ENCODE measurements at regions not wholly inside any gene's neighbourhood (a gene's known extent, or its start where the extent isn't known, plus 50 kb on each side); places are given as distances from the start of the nearest gene placed in this dataset.

DNA sequence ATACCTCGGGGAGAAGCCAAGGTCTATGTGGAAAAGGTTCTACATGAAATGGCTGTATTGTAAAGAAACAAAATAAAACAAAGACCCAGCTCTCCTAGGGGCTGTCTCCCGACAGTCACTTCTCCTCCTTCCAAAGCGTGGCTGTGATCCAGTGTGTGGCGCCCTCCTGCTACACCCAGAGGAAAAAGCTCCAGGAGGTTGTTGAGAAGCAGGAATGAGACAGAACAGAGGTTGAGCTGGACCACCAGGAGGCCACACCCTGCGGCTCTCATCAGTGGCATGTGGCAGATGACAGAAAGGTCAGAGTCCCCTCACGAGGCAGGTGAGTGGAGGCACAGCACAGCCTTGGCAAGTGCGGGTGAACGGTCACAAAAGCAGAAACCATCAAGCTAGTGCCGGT is 236.0 kb downstream of the TBXT start:
- DNase-seq (ENCODE audit: low read depth), result no peak
- H3K4me3 ChIP-seq (ENCODE audit: low read depth, low read length), result no peak overlapping the region

DNA sequence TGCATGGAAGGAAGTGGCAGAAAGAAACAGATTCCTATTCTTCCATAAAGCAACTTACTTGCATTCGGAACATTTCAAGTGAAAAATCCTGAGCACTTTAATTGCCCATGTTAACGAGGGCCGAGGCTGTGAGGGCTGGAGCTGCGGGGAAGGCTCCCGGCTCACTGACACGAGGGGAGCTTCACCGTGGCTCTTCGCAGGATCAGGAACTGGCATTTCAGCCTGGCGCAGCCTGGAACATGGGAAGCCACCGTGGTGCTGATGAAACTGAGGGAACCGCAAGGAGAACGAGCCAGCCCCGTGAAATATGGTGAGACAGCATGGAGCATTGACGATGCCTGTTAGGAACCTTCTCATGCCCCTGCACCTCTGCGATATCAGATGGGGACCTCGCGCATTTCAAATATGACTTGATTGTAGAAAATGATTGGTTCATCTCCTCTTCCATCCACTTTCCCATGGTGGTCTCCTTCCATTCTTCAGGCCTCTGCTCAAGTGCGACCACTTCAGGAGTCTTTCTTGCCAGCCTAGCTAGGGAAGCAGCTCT is 236.9 kb downstream of the TBXT start:
- no peak overlapping the region for H3K4me3 ChIP-seq (ENCODE audit: low read depth, low read length)
- DNase-seq (ENCODE audit: low read depth), result no peak

DNA sequence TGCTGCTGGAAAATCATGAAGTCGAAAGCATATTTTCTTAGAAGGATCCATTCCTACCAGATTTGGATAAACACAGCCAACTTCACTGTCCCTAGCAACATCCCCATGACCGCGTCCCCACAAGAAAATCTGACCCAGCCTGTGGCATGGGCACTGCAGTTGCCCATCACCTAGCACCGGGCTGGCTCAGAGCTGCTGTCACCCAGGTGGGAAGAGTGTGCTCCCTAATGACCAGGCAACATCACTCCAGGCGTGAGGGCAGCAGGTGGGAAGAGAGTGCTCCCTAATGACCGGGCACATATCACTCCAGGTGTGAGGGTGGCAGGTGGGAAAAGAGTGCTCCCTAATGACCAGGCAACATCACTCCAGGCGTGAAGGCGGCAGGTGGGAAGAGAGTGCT is 238.0 kb downstream of the TBXT start:
- no peak for DNase-seq (ENCODE audit: low read depth)

DNA sequence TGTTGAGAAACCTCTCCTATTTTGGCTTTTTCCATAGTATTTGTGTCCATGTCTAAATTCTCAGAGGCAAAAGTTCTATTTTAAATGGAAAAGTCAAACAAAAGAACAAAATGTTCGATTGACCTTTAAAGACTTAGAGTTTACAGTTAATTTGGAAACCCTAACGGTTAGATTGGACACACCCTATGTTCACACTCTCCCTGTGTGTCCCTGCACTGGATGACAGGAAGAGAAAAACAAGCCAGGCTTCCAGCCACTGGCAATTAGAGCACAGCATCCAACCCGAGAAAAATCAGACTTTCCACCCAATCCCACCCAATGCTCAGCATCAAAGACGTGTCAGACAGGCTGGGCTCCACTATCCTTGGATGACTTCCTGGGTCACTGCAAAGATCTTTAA is 241.3 kb downstream of the TBXT start:
- no peak overlapping the region for H3K4me3 ChIP-seq (ENCODE audit: low read depth, low read length)
- no peak for DNase-seq (ENCODE audit: low read depth)

More for the DNA sequence above, 238.0 kb downstream of the TBXT start:
- no peak overlapping the region for H3K4me3 ChIP-seq (ENCODE audit: low read depth, low read length)

DNA sequence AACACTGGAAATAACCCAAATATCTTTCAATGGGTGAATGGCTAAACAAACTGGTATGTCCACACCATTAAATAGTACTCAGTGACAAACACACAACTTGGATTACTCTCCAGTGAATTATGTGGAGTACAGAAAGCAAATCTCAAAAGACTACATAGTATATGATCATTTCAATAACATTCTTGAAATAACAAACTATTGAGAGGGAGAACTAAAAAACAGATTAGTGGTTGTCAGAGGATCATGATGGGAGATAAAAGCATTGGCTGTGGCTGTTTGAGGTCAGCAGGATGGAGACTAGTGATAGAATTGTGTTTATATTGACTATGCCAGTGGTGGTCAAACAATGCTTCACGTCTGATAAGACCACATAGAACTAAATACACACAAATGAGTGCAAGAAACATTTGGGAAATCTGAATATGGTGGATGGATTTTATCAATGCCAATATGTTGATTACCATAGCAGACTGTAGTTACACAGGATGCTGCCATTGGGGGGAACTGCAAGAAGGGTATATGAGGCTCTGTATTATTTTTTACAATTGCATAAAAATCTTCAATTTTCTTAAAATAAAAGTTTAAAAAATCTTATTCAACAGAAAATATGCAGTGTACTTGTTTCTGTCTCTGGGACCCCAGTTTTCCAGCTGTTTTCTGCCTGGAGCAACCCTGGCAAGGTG is 242.0 kb downstream of the TBXT start:
- no peak for DNase-seq (ENCODE audit: low read depth)
- no peak overlapping the region for H3K4me3 ChIP-seq (ENCODE audit: low read depth, low read length)

DNA sequence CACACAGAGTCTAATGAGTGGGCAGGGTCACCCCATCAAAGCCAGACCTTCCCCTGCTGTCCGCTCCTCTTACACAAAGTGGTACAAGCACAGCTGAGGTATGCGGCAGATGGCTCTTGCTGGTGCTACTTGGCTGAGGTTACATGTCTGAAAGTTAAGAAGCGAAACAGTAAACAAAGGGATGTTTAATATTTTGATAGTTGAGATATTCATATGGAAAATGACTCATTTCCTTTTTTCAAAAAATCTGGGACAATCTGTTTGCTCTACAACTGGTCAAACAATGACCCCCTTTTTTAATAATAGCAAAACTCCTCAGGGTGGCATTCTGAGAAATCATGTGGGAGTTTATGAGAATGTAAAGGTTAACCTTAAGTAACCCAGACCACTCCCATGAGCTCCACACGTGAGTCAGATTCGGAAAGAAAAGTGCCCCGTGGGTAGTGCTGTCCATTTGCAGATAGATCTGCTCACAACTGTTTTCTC is 245.3 kb downstream of the TBXT start:
- no peak overlapping the region for H3K4me3 ChIP-seq (ENCODE audit: low read depth, low read length)
- DNase-seq (ENCODE audit: low read depth), result peak; percentile 15

DNA sequence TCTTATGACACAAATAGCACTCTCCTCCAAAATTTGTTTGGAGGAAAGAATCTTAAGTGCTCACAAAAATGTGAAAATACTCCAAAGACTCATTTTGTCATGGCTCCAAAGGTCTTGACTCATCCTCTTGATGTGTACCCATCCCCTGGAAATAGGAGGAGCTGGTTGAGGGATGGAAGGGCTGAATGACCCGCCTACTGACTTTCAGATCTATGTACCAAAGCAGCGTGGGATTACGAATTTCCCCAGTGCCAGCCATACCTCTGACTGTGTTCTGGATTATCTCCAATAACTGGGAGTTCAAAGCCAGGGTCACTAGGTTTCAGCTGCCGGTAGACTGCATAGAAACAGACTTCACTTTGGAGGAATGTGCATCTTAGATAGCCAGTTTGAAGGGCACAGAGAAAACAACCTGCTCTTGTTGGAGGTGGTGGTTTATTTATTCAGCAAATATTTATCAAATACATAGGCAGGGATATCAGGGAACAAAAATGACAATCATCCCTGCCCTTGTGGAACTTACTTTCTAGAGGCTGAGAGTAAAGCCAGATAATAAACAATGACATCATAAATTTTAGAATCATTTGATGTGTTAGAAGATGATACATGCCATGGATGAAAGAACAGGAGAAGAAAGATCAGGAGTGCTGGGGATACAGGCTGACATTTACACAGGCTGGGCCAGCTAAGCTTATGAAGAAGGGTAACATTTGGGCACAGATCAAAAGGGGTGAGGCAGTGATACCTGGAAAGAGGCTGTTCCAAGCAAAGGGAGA is 246.6 kb downstream of the TBXT start:
- DNase-seq (ENCODE audit: low read depth), result no peak
- H3K4me3 ChIP-seq (ENCODE audit: low read depth, low read length), result no peak overlapping the region

DNA sequence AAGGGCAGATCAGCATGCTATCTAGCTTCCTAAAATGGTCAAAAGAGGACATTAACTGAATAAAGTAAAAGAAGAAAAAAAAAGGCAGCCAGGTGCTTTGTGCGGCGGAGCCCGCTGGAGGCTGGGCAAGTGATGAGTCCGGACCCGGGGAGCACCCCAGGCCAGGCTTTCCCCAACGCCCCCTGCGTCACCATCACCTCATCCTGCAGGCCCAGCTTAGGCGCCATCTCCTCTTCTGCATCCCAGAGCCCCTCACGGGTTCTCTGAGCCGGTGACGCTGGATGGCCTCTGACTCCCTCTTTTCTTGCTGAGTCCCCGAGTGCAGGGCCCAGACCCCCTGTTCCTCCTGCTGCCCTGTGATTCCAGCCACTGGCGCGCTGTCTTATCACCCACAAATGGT is 250.1 kb downstream of the TBXT start:
- no peak for DNase-seq (ENCODE audit: low read depth)

DNA sequence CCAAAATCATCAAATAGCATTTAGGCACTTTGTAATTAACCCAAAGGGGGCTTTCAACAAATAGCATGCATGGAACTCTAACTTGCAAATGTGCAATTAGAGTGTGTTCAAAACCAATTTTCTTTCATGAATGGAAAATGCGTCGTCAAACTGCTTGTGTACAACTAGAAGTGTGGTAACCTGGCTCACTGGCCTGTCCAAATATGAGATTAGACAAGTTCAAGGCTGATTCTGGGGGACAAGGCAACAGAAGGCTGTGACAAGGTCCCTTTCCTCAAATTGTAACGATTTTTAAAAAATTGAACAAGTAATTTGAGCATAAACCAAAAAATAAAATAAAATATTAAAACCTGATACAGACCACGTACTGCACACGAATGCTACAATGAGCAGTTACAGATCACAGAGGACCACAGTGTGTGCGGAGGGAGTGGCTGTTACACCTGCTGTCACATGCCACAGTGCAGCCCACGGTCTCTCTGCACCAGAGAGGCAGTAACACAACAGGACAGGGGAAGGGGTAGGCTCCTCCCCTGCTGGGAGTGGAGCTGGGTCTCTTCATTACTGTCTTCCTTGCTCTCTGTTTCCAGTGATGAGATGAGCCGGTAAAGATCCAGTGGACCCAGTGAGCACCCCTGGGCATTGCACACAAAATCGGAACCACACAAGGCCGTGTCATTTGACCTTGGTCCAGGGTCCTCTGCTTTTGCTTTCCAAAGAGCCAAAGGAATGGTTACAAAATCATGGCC is 252.2 kb upstream of the PDE10A start:
- DNase-seq (ENCODE audit: low read depth), result no peak
- no peak overlapping the region for H3K4me3 ChIP-seq (ENCODE audit: low read depth, low read length)

More for the DNA sequence above, 250.1 kb downstream of the TBXT start:
- H3K4me3 ChIP-seq (ENCODE audit: low read depth, low read length), result no peak overlapping the region

DNA sequence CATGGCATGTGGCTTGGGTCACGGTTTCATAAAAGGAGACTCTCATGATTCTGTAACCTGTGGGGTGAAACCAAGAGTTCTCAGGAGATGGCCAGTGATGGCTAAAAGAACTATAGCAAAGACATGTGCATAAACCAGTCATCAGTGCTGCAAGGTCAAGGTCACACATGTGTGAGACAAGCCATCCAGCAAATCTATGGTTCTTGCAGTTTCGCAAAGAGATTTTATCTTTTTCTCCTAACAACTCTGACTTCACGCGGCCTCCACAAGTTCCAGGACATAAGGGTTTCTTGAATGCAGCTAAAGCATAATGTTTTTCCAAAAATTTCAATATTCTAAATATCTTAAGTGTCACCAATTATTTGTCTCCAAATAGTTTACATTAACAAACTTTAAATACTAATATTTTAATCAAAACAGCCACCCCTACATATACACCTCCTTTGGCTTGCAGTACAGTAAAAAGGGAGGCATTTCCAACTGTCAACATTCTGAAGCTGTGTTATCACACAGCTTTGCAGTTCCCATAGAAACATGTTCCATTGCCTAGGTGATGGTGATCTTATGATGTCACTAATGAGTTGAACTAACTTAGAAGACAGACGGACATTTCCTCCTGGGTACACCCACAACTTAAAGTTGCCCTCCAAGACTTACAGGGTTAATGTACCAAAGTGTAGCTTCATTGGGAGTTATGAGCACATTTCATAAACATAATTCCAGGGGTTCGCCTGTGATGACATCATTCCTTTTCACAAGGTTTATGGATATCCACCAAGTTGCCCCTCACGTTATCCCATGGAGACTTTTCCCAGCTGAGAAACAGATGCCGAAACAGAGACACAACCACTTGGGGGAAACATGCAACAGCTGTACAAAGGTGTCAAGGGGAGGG is 250.9 kb upstream of the PDE10A start:
- DNase-seq (ENCODE audit: low read depth), result no peak
- no peak overlapping the region for H3K4me3 ChIP-seq (ENCODE audit: low read depth, low read length)

DNA sequence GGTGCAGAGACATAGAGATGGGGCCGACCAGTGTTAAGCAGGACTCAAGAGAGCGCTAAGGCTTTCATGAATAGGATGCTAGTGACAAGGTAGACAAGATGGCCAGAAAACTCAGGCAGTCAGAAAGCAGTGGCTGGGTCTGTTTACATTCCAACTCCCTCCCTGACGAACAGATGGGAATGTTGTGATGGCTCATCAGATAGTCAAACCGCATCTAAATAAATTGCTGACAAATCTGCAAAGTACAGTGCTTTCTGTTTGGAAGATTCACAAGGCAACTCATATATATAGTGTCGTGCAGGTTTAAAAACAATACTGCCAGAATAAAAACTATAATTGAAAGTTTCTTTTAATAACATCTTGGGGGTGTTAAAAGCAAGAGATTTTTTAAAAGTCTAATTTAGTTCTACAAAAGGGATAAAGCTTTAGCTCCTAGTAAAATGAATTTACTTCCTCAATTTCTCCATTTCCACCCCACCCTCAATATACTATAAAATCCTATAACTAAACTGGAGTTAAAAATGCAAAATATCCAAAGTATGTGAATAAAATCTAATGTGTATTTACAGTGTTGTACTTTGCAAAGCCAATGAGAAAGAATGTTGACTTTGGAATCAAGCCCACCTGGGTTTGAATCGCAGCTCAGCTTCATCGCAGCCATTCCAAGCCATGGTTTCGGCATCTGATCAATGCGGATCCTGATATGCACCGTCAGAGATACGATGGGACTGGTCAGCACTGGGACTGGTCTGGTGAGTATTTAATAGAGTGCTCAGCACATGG is 247.3 kb upstream of the PDE10A start:
- no peak for DNase-seq (ENCODE audit: low read depth)
- H3K4me3 ChIP-seq (ENCODE audit: low read depth, low read length), result no peak overlapping the region

DNA sequence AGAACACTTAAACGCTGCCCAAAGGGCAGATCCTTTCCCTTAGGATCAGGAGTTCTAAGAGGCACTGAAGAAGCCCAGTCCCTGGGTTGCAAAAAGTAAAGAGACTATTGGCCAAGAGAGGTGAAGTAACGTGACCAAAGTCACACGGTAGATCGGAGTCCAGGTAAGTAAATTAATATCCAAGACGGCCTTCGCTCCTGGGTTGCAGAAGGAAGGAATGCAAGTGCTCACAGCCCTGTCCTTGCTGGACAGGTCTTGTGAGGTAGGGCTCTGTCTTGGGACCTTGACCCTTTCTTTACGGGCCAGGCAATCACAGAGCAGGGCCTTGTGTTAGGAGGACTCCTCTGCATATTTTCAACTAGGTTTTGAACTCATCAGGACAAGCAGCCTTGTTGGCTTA is 243.7 kb upstream of the PDE10A start:
- DNase-seq (ENCODE audit: low read depth), result no peak

DNA sequence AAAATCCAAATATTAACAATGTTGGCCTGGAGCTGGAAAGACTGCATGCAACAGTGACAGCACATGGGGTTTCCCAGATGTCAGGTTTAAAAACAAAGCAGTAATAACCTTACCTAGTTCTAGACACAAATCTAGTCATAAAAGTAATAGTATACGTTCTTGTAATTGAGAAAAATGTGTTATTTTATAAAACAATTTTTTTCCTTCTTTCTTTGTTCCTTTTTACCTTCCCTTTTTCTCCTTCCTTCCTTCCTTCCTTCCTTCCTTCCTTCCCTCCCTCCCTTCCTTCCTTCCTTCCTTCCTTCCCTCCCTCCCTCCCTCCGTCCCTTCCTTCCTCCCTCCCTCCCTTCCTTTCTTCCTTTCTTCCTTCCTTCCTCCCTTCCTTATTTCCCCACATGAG is 242.7 kb upstream of the PDE10A start:
- H3K4me3 ChIP-seq (ENCODE audit: low read depth, low read length), result no peak overlapping the region
- DNase-seq (ENCODE audit: low read depth), result no peak

More for the DNA sequence above, 243.7 kb upstream of the PDE10A start:
- H3K4me3 ChIP-seq (ENCODE audit: low read depth, low read length), result no peak overlapping the region

DNA sequence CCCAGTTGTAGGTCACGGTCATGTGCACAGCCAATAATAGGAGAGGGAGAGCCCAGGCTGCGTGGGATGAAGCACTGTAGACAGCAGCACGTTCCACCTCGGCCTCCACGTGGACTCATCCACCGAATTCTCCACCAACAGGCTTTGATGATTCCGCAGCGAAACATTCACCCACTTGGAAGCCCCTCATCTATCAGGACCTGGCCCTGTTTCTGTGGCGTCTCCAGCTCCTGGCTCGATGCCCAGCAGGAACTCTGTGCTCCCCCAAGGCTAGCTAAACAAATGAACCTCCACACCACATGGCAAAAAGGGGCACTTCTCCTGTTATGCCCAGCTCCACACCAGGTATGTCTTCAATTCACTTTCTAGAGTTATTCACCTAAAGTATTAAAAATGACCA is 237.9 kb upstream of the PDE10A start:
- H3K4me3 ChIP-seq (ENCODE audit: low read depth, low read length), result no peak overlapping the region
- DNase-seq (ENCODE audit: low read depth), result no peak

DNA sequence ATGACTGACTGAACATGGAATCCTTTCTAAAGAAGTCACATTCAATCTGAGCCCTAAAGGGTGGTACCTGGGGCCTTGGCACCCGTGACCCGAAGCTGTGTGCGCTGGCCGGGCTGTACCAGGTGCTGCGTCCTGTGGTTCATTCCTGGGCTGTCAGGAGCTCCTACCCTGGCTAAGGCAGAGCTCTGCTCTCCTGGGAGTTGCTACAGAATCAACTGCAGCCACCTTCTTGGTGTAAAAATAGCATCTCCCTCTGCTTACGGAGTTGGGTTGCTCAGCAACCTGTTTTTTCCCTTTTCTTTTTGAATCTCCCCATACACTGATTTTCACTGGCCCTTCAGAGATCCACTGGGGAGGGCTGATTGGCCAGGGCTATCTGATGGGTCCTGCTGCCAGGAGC is 236.6 kb upstream of the PDE10A start:
- DNase-seq (ENCODE audit: low read depth), result no peak
- no peak overlapping the region for H3K4me3 ChIP-seq (ENCODE audit: low read depth, low read length)

DNA sequence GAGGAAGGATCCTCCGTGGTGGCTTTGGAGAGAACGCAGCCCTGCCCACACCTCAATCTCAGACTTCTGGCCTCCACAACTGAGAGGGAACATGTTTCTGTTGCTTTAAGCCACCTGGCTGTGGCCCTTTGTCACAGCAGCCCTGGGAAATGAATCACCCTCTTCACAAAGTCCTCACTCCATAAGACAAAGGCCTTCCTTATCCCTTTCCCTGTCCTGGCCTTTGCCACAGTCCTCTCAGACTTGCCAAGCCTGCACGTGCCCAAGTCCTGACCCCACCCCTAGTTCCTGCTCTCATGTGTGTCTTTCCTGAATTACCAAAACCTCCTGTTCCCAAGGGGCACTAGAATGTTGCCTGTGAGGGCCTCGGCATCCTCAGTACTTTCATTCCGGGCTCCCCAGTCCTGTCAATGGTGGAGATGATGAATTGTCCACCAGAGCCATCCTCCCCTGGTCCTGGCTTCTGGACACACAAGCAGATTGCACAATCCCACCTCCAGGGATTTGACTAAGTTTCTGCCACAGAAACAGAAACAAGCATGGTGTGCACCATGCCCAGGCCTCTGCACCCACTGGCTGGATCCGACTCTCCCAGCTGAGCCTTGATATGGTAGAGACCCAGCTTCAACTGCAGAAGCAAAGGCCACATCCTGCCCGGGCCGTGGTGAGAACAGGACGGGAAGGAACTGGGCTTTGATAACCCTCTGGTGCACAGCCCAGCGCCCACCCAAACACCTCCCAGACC is 232.6 kb upstream of the PDE10A start:
- no peak for DNase-seq (ENCODE audit: low read depth)
- no peak overlapping the region for H3K4me3 ChIP-seq (ENCODE audit: low read depth, low read length)

DNA sequence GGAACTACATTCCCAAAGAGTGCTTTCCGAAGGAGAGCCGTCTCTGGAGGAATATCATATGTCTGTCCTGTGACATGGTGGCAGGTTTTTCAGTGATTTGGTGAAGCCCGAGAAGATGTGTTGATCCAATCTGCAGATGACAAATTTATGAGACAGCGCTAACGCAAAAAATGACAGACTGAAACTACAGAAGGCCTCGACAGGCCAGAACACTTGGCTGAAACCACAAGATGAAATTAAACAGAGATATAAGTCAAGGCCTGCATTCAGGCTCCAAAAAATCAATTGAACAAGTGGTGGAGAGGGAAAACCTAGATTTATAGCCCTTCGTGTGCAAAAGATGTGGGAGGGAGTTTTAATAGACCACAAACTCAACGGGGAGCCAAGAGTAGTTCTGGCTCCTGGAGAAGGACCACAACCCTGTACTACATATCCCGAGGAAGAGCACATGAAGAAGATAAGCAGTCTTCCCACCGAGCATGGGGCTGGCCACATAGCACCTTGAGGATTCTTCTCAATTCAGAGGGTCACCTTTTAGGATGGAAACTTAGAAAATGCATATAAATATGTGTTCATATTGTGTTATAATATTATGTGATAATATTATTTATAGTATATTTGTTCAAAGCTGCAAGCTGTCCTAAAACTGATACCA is 231.3 kb upstream of the PDE10A start:
- no peak for DNase-seq (ENCODE audit: low read depth)
- no peak overlapping the region for H3K4me3 ChIP-seq (ENCODE audit: low read depth, low read length)

Data from skeletal muscle cell (primary cell).